Mucosa of descending colon (tissue), 3 donors: ENCODE measurements at regions not wholly inside any gene's neighbourhood (a gene's known extent, or its start where the extent isn't known, plus 50 kb on each side); places are given as distances from the start of the nearest gene placed in this dataset.
"Not testable (repeated sequence)": the region's sequence is repeated elsewhere in the genome, so short reads cannot be mapped to it uniquely, and the experiment has no call there.

Source experiments
- ATAC-seq: fragments of 200-7000 bp; cut with Tn5 transposase; one replicate; pipeline ENCODE4 v1.9.1; 2020; ENCODE audit warnings: mild to moderate bottlenecking, moderate library complexity
- DNase-seq, 3 donors: peaks; one replicate each; pipeline ENCODE4 v3.0.0-alpha.2; 2020
- H3K36me3 ChIP-seq: fragments of 200-600 bp; one replicate; pipeline ENCODE4 v1.8.0; 2021; ENCODE audit warnings: low read depth, mild to moderate bottlenecking
- H3K4me1 ChIP-seq: fragments of 200-600 bp; one replicate; pipeline ENCODE4 v1.8.0; 2021; ENCODE audit warnings: low read depth, mild to moderate bottlenecking
- H3K4me3 ChIP-seq: fragments of 200-600 bp; one replicate; pipeline ENCODE4 v1.8.0; 2021; ENCODE audit warnings: mild to moderate bottlenecking
- H3K9me3 ChIP-seq: fragments of 200-600 bp; one replicate; pipeline ENCODE4 v1.8.0; 2021; ENCODE audit warnings: mild to moderate bottlenecking
- CTCF ChIP-seq: fragments of 200-600 bp; IDR thresholded peaks from one replicate; pipeline ENCODE4 v1.8.0; 2022; ENCODE audit warnings: antibody characterized with exemption, mild to moderate bottlenecking
- intact Hi-C, 2 donors: fragments of 100-400 bp; cut with DNase I in 1 of 2; cut with micrococcal nuclease in 1 of 2; formaldehyde crosslinking; loops; one replicate each; pipeline versions ENCODE4 v1.11.0 to v1.11.1; 2022; cut with DNase I, micrococcal nuclease
- donor health status: DM: no; HTN: no; CAD: no; lungs with moderate emphysema.
- donor health status: DM: no; HTN: no; CAD: no.
- donor health status: DM: no; HTN: yes; CAD: no.

GRCh38 chr3:177658354-177658753 is 461.1 kb upstream of the TBL1XR1 start:
- no peak for TF ChIP-seq CTCF
- intact Hi-C loops, result no loop called here

GRCh38 chr3:177664380-177665103 is 467.3 kb upstream of the TBL1XR1 start:
- H3K9me3 ChIP-seq, DNase-seq, H3K4me1 ChIP-seq, ATAC-seq, intact Hi-C loops, H3K36me3 ChIP-seq, H3K4me3 ChIP-seq: not testable (repeated sequence)

More at GRCh38 chr3:177658354-177658753, 461.1 kb upstream of the TBL1XR1 start:
- ATAC-seq (no peak), DNase-seq (no peak)
- H3K4me3 ChIP-seq, result no peak overlapping the region
- H3K9me3 ChIP-seq, result no peaks in the 10 kb centered on the region
- no peaks in the 10 kb centered on the region for H3K36me3 ChIP-seq
- no peaks in the 10 kb centered on the region for H3K4me1 ChIP-seq

GRCh38 chr3:177665122-177665808 is 468.0 kb upstream of the TBL1XR1 start:
- intact Hi-C loops, result no loop called here
- no peaks in the 10 kb centered on the region for H3K36me3 ChIP-seq
- no peak for TF ChIP-seq CTCF
- no peak overlapping the region for H3K4me3 ChIP-seq
- no peaks in the 10 kb centered on the region for H3K9me3 ChIP-seq
- no peak for DNase-seq
- no peaks in the 10 kb centered on the region for H3K4me1 ChIP-seq
- ATAC-seq, result no peak

- ATAC-seq (no peak), DNase-seq (no peak)
- Histone ChIP-seq H3K4me1 (no peaks in the 10 kb centered on the region), H3K36me3 (no peaks in the 10 kb centered on the region), H3K4me3 (no peak overlapping the region), H3K9me3 (no peaks in the 10 kb centered on the region)
- intact Hi-C loops, result no loop called here
- TF ChIP-seq CTCF, result no peak
Measured at GRCh38 chr3:177672252-177672911, 475.1 kb upstream of the TBL1XR1 start.

- Histone ChIP-seq H3K9me3 (no peaks in the 10 kb centered on the region), H3K4me3 (no peak overlapping the region), H3K36me3 (no peaks in the 10 kb centered on the region), H3K4me1 (no peaks in the 10 kb centered on the region)
- TF ChIP-seq CTCF, result no peak
- ATAC-seq, result no peak
- intact Hi-C loops, result no loop called here
- no peak for DNase-seq
Measured at GRCh38 chr3:177673112-177673914, 476.0 kb upstream of the TBL1XR1 start.
